ENCODE measurements at regions not wholly inside any gene's neighbourhood (a gene's known extent, or its start where the extent isn't known, plus 50 kb on each side); places are given as distances from the start of the nearest gene placed in this dataset.

DNA sequence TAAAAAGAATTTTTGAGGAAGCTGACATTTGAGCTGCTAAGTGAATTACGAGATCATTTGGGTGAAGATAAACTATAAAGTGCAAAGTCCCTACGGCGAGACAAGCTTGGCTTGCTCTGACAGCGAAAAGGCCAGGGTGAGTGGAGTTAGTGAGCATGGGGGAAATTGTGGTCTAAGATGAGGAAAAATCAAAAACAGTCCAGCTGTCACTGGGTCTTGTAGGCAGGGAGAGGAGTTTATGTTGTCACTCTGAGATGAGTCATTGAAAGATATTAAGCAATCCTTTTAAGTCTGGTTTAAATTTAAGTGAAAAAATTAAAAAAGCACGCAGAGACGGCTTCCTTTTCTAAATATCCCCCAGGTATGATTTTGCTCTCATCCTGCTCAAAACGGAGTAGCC is 601.9 kb downstream of the MRPL39 start:
- no peaks in the 10 kb centered on the region for H3K36me3 ChIP-seq (ENCODE audit: control insufficient read depth in 2 of 2, insufficient read depth in 2 of 2, low read length in 1 of 2)
- no peak for DNase-seq (ENCODE audit: low read depth in 6 of 9, low spot score in 9 of 9)
- H3K4me3 ChIP-seq (ENCODE audit: low read length in 2 of 2), result no peak overlapping the region
- H3K4me1 ChIP-seq (ENCODE audit: control insufficient read depth in 2 of 2, insufficient read depth in 2 of 2, low read length in 2 of 2), result no peaks in the 10 kb centered on the region
- no peak overlapping the region for H3K27ac ChIP-seq (ENCODE audit: low read depth in 1 of 2, low read length in 1 of 2)
- 93% methylated on average over 7 of the region's 7 CpGs for WGBS
- no peaks in the 10 kb centered on the region for H3K9me3 ChIP-seq (ENCODE audit: control insufficient read depth in 2 of 2, insufficient read depth in 1 of 2, low read length in 1 of 2)
- H3K27me3 ChIP-seq (ENCODE audit: control insufficient read depth in 2 of 2, insufficient read depth in 1 of 2, low read length in 1 of 2), result no peaks in the 10 kb centered on the region

DNA sequence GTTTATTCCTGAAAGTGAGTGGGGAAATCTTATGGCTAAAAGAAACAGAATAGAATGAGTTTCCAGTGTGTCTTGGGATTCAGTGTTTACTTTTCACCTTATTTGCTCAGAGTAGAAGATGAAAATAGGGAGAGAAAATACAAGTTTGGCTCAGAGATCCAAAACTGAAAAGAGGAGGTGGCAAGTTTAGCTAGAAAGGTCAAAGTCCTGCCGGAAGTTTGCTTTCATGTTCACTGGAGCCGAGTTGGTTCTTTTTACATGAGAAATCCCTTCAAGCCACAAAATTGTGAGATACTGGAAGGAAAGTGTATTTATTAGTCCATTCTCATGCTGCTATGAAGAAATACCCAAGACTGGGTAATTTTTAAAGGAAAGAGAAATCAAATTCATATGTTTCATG is 604.6 kb downstream of the MRPL39 start:
- H3K36me3 ChIP-seq (ENCODE audit: control insufficient read depth in 2 of 2, insufficient read depth in 2 of 2, low read length in 1 of 2), result no peaks in the 10 kb centered on the region
- H3K4me3 ChIP-seq (ENCODE audit: low read length in 2 of 2), result no peak overlapping the region
- no peak for DNase-seq (ENCODE audit: low read depth in 6 of 9, low spot score in 9 of 9)
- WGBS, result 89% methylated on average over 2 of the region's 2 CpGs
- H3K27me3 ChIP-seq (ENCODE audit: control insufficient read depth in 2 of 2, insufficient read depth in 1 of 2, low read length in 1 of 2), result no peaks in the 10 kb centered on the region
- H3K27ac ChIP-seq (ENCODE audit: low read depth in 1 of 2, low read length in 1 of 2), result no peak overlapping the region
- H3K9me3 ChIP-seq (ENCODE audit: control insufficient read depth in 2 of 2, insufficient read depth in 1 of 2, low read length in 1 of 2), result no peaks in the 10 kb centered on the region
- no peaks in the 10 kb centered on the region for H3K4me1 ChIP-seq (ENCODE audit: control insufficient read depth in 2 of 2, insufficient read depth in 2 of 2, low read length in 2 of 2)

DNA sequence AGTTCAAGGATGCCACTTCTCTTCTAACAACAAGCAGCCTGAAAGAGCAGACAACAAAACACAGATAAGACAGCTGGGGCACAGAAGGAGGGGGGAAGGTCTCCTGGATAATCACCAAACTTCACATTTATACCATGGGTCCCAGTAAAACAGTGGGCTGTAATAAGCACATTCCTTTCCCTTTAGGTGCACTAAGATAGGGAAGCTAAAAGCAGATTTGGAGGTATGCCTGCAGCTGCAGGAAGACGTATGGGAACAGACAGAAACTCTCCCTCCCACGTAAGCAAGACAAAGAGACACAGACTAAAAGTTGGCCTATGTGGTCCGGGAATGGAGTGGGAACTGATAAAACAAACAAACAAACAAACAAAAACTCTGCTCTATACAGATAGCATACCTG is 612.1 kb downstream of the MRPL39 start:
- no peak overlapping the region for H3K27ac ChIP-seq (ENCODE audit: low read depth in 1 of 2, low read length in 1 of 2)
- no peak for DNase-seq (ENCODE audit: low read depth in 6 of 9, low spot score in 9 of 9)
- no peak overlapping the region for H3K4me3 ChIP-seq (ENCODE audit: low read length in 2 of 2)
- WGBS, result 28% methylated on average over 3 of the region's 3 CpGs
- no peaks in the 10 kb centered on the region for H3K4me1 ChIP-seq (ENCODE audit: control insufficient read depth in 2 of 2, insufficient read depth in 2 of 2, low read length in 2 of 2)
- H3K9me3 ChIP-seq (ENCODE audit: control insufficient read depth in 2 of 2, insufficient read depth in 1 of 2, low read length in 1 of 2), result peaks cover 0 to 1% of the 10 kb centered on the region in 2 donors
- H3K27me3 ChIP-seq (ENCODE audit: control insufficient read depth in 2 of 2, insufficient read depth in 1 of 2, low read length in 1 of 2), result no peaks in the 10 kb centered on the region
- no peaks in the 10 kb centered on the region for H3K36me3 ChIP-seq (ENCODE audit: control insufficient read depth in 2 of 2, insufficient read depth in 2 of 2, low read length in 1 of 2)

DNA sequence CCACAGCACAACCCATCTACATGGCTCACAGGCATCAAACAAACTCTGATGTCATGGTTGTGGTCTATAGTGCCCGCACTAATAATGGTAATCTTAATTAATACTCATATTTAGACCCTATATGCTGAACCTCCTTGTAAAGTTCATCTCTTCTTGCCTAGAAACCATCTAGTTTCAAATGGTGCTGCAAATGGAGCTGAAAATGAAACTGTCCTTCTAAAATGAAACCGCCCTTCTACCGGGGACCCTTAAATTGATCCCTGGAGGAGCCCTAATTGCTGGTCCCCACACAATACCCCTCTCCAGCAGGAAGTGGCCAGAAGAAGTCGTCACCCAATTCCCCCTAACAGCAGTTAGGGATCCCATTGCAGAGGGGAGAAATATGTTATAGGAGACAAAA is 612.6 kb downstream of the MRPL39 start:
- peaks cover 0 to 1% of the 10 kb centered on the region in 2 donors for H3K9me3 ChIP-seq (ENCODE audit: control insufficient read depth in 2 of 2, insufficient read depth in 1 of 2, low read length in 1 of 2)
- no peak for DNase-seq (ENCODE audit: low read depth in 6 of 9, low spot score in 9 of 9)
- WGBS, result 87% methylated on average over 4 of the region's 4 CpGs
- H3K4me3 ChIP-seq (ENCODE audit: low read length in 2 of 2), result no peak overlapping the region
- no peaks in the 10 kb centered on the region for H3K36me3 ChIP-seq (ENCODE audit: control insufficient read depth in 2 of 2, insufficient read depth in 2 of 2, low read length in 1 of 2)
- H3K27me3 ChIP-seq (ENCODE audit: control insufficient read depth in 2 of 2, insufficient read depth in 1 of 2, low read length in 1 of 2), result no peaks in the 10 kb centered on the region
- no peaks in the 10 kb centered on the region for H3K4me1 ChIP-seq (ENCODE audit: control insufficient read depth in 2 of 2, insufficient read depth in 2 of 2, low read length in 2 of 2)
- no peak overlapping the region for H3K27ac ChIP-seq (ENCODE audit: low read depth in 1 of 2, low read length in 1 of 2)

DNA sequence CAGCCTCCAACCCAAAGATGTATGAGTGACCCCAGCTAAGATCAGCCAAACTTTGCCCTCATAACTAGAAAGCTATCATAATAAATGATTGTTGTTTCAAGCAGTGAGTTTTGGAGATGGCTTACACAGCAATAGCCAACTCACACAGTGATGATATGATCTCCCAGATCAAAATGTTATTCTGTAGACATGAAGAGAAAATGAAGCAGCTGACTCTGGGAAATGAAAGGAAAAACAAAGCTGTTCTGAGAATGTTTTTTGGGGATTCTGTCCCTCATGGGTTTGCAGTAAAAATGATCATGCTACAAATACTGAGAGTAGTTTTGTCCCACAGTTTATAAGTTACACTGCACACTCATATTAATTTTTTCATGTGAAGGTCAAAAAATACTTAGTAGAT is 617.8 kb downstream of the MRPL39 start:
- Histone ChIP-seq H3K27me3 (ENCODE audit: control insufficient read depth in 2 of 2, insufficient read depth in 1 of 2, low read length in 1 of 2) (no peaks in the 10 kb centered on the region), H3K4me1 (ENCODE audit: control insufficient read depth in 2 of 2, insufficient read depth in 2 of 2, low read length in 2 of 2) (no peaks in the 10 kb centered on the region)

DNA sequence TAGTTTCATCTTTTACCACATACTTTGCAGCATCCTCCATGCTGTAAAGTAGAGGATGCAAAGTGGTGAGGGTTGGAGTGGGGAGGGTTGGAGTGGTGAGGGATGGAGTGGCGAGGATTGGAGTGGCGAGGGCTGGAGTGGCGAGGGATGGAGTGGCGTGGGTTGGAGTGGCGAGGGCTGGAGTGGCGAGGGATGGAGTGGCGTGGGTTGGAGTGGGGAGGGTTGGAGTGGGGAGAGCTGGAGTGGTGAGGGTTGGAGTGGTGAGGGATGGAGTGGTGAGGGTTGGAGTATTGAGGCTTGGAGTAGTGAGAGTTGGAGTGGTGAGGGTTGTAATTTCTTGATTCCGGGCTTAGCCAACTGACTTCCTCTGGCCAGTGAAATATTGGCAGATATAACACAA is 618.3 kb downstream of the MRPL39 start:
- H3K4me1 ChIP-seq (ENCODE audit: control insufficient read depth in 2 of 2, insufficient read depth in 2 of 2, low read length in 2 of 2), result no peaks in the 10 kb centered on the region
- no peak for DNase-seq (ENCODE audit: low read depth in 6 of 9, low spot score in 9 of 9)
- peaks cover 1 to 5% of the 10 kb centered on the region in 2 donors for H3K9me3 ChIP-seq (ENCODE audit: control insufficient read depth in 2 of 2, insufficient read depth in 1 of 2, low read length in 1 of 2)
- no peaks in the 10 kb centered on the region for H3K36me3 ChIP-seq (ENCODE audit: control insufficient read depth in 2 of 2, insufficient read depth in 2 of 2, low read length in 1 of 2)
- no peaks in the 10 kb centered on the region for H3K27me3 ChIP-seq (ENCODE audit: control insufficient read depth in 2 of 2, insufficient read depth in 1 of 2, low read length in 1 of 2)
- H3K27ac ChIP-seq (ENCODE audit: low read depth in 1 of 2, low read length in 1 of 2), result no peak overlapping the region
- WGBS, result 93% methylated on average over 8 of the region's 8 CpGs
- no peak overlapping the region for H3K4me3 ChIP-seq (ENCODE audit: low read length in 2 of 2)

More for the DNA sequence above, 617.8 kb downstream of the MRPL39 start:
- Histone ChIP-seq H3K27ac (ENCODE audit: low read depth in 1 of 2, low read length in 1 of 2) (no peak overlapping the region), H3K9me3 (ENCODE audit: control insufficient read depth in 2 of 2, insufficient read depth in 1 of 2, low read length in 1 of 2) (peaks cover 1 to 5% of the 10 kb centered on the region in 2 donors), H3K4me3 (ENCODE audit: low read length in 2 of 2) (no peak overlapping the region), H3K36me3 (ENCODE audit: control insufficient read depth in 2 of 2, insufficient read depth in 2 of 2, low read length in 1 of 2) (no peaks in the 10 kb centered on the region)
- DNase-seq (ENCODE audit: low read depth in 6 of 9, low spot score in 9 of 9), result no peak

DNA sequence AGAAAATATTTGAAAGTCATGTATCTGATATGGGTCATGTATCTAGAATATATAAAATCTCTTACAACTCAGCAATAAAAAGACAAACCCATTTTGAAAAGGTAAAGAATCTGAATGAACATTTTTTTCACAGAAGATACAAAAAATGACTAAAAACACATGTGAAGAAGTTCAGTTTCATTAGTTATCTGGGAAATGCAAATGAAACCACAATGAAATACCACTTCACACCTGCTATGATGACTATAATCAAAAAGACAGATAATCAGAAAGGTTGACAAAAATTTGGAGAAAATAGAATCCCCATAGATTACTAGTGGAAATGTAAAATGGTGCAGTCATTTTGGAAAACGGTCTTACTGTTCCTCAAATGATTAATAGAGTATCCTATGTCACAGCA is 631.0 kb downstream of the MRPL39 start:
- WGBS, result 67% methylated on average over 1 of the region's 1 CpG
- H3K36me3 ChIP-seq (ENCODE audit: control insufficient read depth in 2 of 2, insufficient read depth in 2 of 2, low read length in 1 of 2), result no peaks in the 10 kb centered on the region
- no peak for DNase-seq (ENCODE audit: low read depth in 6 of 9, low spot score in 9 of 9)

DNA sequence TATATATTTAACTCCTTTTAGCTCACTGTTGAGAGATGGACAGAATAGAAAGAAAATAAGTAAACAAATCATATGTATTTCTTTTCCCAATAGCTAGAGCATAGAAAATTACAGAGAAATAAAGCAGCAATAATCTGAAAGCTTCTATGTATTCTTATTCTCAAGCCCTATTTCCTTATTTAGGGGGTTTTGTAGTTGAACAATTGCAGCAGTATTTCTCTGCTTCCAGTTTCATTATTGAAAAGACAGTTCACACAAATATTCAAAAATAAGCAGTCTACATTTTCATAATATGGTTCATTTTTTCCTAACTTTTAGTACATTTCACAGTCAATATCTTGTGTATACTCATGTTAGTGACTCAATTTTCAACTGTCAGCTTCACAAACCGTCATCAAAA is 638.2 kb downstream of the MRPL39 start:
- DNase-seq (ENCODE audit: low read depth in 6 of 9, low spot score in 9 of 9), result no peak
- no peak overlapping the region for H3K4me3 ChIP-seq (ENCODE audit: low read length in 2 of 2)
- H3K36me3 ChIP-seq (ENCODE audit: control insufficient read depth in 2 of 2, insufficient read depth in 2 of 2, low read length in 1 of 2), result no peaks in the 10 kb centered on the region
- H3K4me1 ChIP-seq (ENCODE audit: control insufficient read depth in 2 of 2, insufficient read depth in 2 of 2, low read length in 2 of 2), result no peaks in the 10 kb centered on the region
- no peak overlapping the region for H3K27ac ChIP-seq (ENCODE audit: low read depth in 1 of 2, low read length in 1 of 2)
- H3K9me3 ChIP-seq (ENCODE audit: control insufficient read depth in 2 of 2, insufficient read depth in 1 of 2, low read length in 1 of 2), result no peaks in the 10 kb centered on the region
- WGBS, result 76% methylated on average over 1 of the region's 1 CpG
- no peaks in the 10 kb centered on the region for H3K27me3 ChIP-seq (ENCODE audit: control insufficient read depth in 2 of 2, insufficient read depth in 1 of 2, low read length in 1 of 2)

More for the DNA sequence above, 631.0 kb downstream of the MRPL39 start:
- H3K9me3 ChIP-seq (ENCODE audit: control insufficient read depth in 2 of 2, insufficient read depth in 1 of 2, low read length in 1 of 2), result no peaks in the 10 kb centered on the region
- H3K27ac ChIP-seq (ENCODE audit: low read depth in 1 of 2, low read length in 1 of 2), result no peak overlapping the region
- H3K27me3 ChIP-seq (ENCODE audit: control insufficient read depth in 2 of 2, insufficient read depth in 1 of 2, low read length in 1 of 2), result no peaks in the 10 kb centered on the region
- H3K4me1 ChIP-seq (ENCODE audit: control insufficient read depth in 2 of 2, insufficient read depth in 2 of 2, low read length in 2 of 2), result no peaks in the 10 kb centered on the region
- H3K4me3 ChIP-seq (ENCODE audit: low read length in 2 of 2), result no peak overlapping the region

DNA sequence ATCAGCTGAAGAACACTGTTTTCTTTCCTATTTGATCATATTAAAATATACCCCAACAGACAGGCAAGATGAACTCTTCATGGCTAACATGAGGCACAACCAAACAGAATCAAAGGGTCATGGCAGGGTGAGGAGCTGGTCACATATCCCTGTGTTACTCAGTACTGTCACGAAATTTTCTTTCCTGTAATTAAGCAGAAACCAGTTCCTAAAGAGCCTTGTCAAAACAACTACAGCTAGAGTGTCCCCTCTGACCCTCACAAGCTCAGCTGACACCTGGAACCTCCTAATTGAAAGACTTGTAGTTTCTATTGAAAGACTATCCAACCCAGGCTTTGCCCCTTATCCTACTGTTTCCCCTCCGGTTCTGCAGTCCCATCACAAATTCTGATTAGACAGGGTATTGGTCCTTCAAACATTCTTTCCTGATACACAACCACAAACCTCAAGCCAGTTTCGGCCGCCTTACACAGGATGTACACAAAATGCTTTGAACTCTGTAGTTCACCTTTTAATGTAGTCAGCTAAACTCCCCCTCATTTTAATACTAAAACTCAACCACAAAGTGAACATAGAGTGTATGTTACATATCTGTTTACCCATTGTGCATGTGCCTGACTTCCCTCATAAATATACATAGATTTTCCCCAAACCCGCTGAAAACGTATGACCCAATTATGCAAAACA is 651.9 kb downstream of the MRPL39 start:
- WGBS, result 65% methylated on average over 6 of the region's 6 CpGs
- H3K27ac ChIP-seq (ENCODE audit: low read depth in 1 of 2, low read length in 1 of 2), result no peak overlapping the region

More for the DNA sequence above, 651.9 kb downstream of the MRPL39 start:
- no peaks in the 10 kb centered on the region for H3K27me3 ChIP-seq (ENCODE audit: control insufficient read depth in 2 of 2, insufficient read depth in 1 of 2, low read length in 1 of 2)
- DNase-seq (ENCODE audit: low read depth in 6 of 9, low spot score in 9 of 9), result no peak
- H3K9me3 ChIP-seq (ENCODE audit: control insufficient read depth in 2 of 2, insufficient read depth in 1 of 2, low read length in 1 of 2), result no peaks in the 10 kb centered on the region
- no peaks in the 10 kb centered on the region for H3K4me1 ChIP-seq (ENCODE audit: control insufficient read depth in 2 of 2, insufficient read depth in 2 of 2, low read length in 2 of 2)
- H3K4me3 ChIP-seq (ENCODE audit: low read length in 2 of 2), result no peak overlapping the region
- H3K36me3 ChIP-seq (ENCODE audit: control insufficient read depth in 2 of 2, insufficient read depth in 2 of 2, low read length in 1 of 2), result no peaks in the 10 kb centered on the region
